H1 (cell line): ENCODE measurements at regions not wholly inside any gene's neighbourhood (a gene's known extent, or its start where the extent isn't known, plus 50 kb on each side); places are given as distances from the start of the nearest gene placed in this dataset.

Source experiments
- BRCA1 ChIP-seq: IDR thresholded peaks from 2 replicates; pipeline ENCODE4 v1.6.1; 2012; ENCODE audit warnings: low read depth, low read length, improper control_type of control experiment
- NRF1 ChIP-seq: IDR thresholded peaks from 2 replicates; pipeline ENCODE4 v1.6.1; 2011; ENCODE audit warnings: mild to moderate bottlenecking, low read depth, low read length, improper control_type of control experiment
- PHF8 ChIP-seq: fragments of 200-600 bp; sonication (generic); conservative IDR thresholded peaks from 2 replicates; pipeline ENCODE4 v1.7.1; 2012; ENCODE audit warnings: low read depth, mild to moderate bottlenecking, inconsistent platforms, low read length, moderate library complexity
- RBBP5 ChIP-seq: IDR thresholded peaks from 2 replicates; pipeline ENCODE4 v1.7.1; 2012; ENCODE audit warnings: low read depth, mild to moderate bottlenecking, inconsistent platforms, low read length, moderate library complexity, borderline replicate concordance

- TF ChIP-seq NRF1 (no peak), RBBP5 (no peak), BRCA1 (no peak), PHF8 (no peak)
These were observed 255.6 kb upstream of the GRIP1 start (continued) for GRCh38 chr12:66934302-66935062.
